ENCODE measurements at regions not wholly inside any gene's neighbourhood (a gene's known extent, or its start where the extent isn't known, plus 50 kb on each side); places are given as distances from the start of the nearest gene placed in this dataset.

GRCh38 chr5:126228934-126229333 lies 194.3 kb upstream of the GRAMD2B start:
- no peaks in the 10 kb centered on the region for H3K4me1 ChIP-seq (ENCODE audit: control insufficient read depth, insufficient read depth, low read length, poor library complexity, severe bottlenecking)
- H3K36me3 ChIP-seq (ENCODE audit: control insufficient read depth, insufficient read depth, low read length) = no peaks in the 10 kb centered on the region
- H3K27ac ChIP-seq (ENCODE audit: low read depth, low read length, severe bottlenecking) = no peak overlapping the region
- 96% methylated on average over 11 to 13 of the region's 14 CpGs for WGBS, 2 experiments (ENCODE audit: insufficient coverage in 2 of 2)
- peaks cover 9% of the 10 kb centered on the region for H3K9me3 ChIP-seq (ENCODE audit: control insufficient read depth, low read length)
- no peak overlapping the region for H3K4me3 ChIP-seq (ENCODE audit: extremely low read depth, insufficient read depth, low read length, poor library complexity, severe bottlenecking)

GRCh38 chr5:126233256-126233655 lies 190.0 kb upstream of the GRAMD2B start:
- Histone ChIP-seq H3K4me3 (ENCODE audit: extremely low read depth, insufficient read depth, low read length, poor library complexity, severe bottlenecking) (no peak overlapping the region), H3K27ac (ENCODE audit: low read depth, low read length, severe bottlenecking) (no peak overlapping the region), H3K36me3 (ENCODE audit: control insufficient read depth, insufficient read depth, low read length) (no peaks in the 10 kb centered on the region), H3K9me3 (ENCODE audit: control insufficient read depth, low read length) (peaks cover 9% of the 10 kb centered on the region), H3K4me1 (ENCODE audit: control insufficient read depth, insufficient read depth, low read length, poor library complexity, severe bottlenecking) (no peaks in the 10 kb centered on the region)
- 88 to 97% methylated on average over 4 to 5 of the region's 5 CpGs for WGBS, 2 experiments (ENCODE audit: insufficient coverage in 2 of 2)

- WGBS, 2 experiments (ENCODE audit: insufficient coverage in 2 of 2) = 17 to 53% methylated on average over 2 to 3 of the region's 7 CpGs
- Histone ChIP-seq H3K36me3 (ENCODE audit: control insufficient read depth, insufficient read depth, low read length) (no peaks in the 10 kb centered on the region), H3K4me3 (ENCODE audit: extremely low read depth, insufficient read depth, low read length, poor library complexity, severe bottlenecking) (no peak overlapping the region), H3K27ac (ENCODE audit: low read depth, low read length, severe bottlenecking) (no peak overlapping the region), H3K4me1 (ENCODE audit: control insufficient read depth, insufficient read depth, low read length, poor library complexity, severe bottlenecking) (no peaks in the 10 kb centered on the region), H3K9me3 (ENCODE audit: control insufficient read depth, low read length) (no peaks in the 10 kb centered on the region)
These were observed 188.5 kb upstream of the GRAMD2B start for GRCh38 chr5:126234563-126235195.

- Histone ChIP-seq H3K4me3 (ENCODE audit: extremely low read depth, insufficient read depth, low read length, poor library complexity, severe bottlenecking) (no peak overlapping the region), H3K4me1 (ENCODE audit: control insufficient read depth, insufficient read depth, low read length, poor library complexity, severe bottlenecking) (no peaks in the 10 kb centered on the region), H3K9me3 (ENCODE audit: control insufficient read depth, low read length) (no peaks in the 10 kb centered on the region), H3K36me3 (ENCODE audit: control insufficient read depth, insufficient read depth, low read length) (no peaks in the 10 kb centered on the region), H3K27ac (ENCODE audit: low read depth, low read length, severe bottlenecking) (no peak overlapping the region)
- 94 to 98% methylated on average over 3 to 4 of the region's 7 CpGs for WGBS, 2 experiments (ENCODE audit: insufficient coverage in 2 of 2)
These were observed 187.6 kb upstream of the GRAMD2B start for GRCh38 chr5:126235628-126236027.

- H3K9me3 ChIP-seq (ENCODE audit: control insufficient read depth, low read length) = no peaks in the 10 kb centered on the region
- no peak overlapping the region for H3K4me3 ChIP-seq (ENCODE audit: extremely low read depth, insufficient read depth, low read length, poor library complexity, severe bottlenecking)
- H3K36me3 ChIP-seq (ENCODE audit: control insufficient read depth, insufficient read depth, low read length) = no peaks in the 10 kb centered on the region
- 88% methylated on average over 1 to 2 of the region's 2 CpGs for WGBS, 2 experiments (ENCODE audit: insufficient coverage in 2 of 2)
- H3K27ac ChIP-seq (ENCODE audit: low read depth, low read length, severe bottlenecking) = no peak overlapping the region
- no peaks in the 10 kb centered on the region for H3K4me1 ChIP-seq (ENCODE audit: control insufficient read depth, insufficient read depth, low read length, poor library complexity, severe bottlenecking)
These were observed 186.2 kb upstream of the GRAMD2B start for GRCh38 chr5:126236994-126237393.

GRCh38 chr5:126248611-126249010 lies 174.6 kb upstream of the GRAMD2B start:
- H3K4me1 ChIP-seq (ENCODE audit: control insufficient read depth, insufficient read depth, low read length, poor library complexity, severe bottlenecking) = no peaks in the 10 kb centered on the region
- H3K9me3 ChIP-seq (ENCODE audit: control insufficient read depth, low read length) = no peaks in the 10 kb centered on the region
- no peaks in the 10 kb centered on the region for H3K36me3 ChIP-seq (ENCODE audit: control insufficient read depth, insufficient read depth, low read length)
- WGBS, 2 experiments (ENCODE audit: insufficient coverage in 2 of 2) = 62% methylated on average over 1 of the region's 1 CpG; no CpG with 5 or more reads in 1 of the 2 experiments
- no peak overlapping the region for H3K27ac ChIP-seq (ENCODE audit: low read depth, low read length, severe bottlenecking)
- H3K4me3 ChIP-seq (ENCODE audit: extremely low read depth, insufficient read depth, low read length, poor library complexity, severe bottlenecking) = no peak overlapping the region

- no peaks in the 10 kb centered on the region for H3K9me3 ChIP-seq (ENCODE audit: control insufficient read depth, low read length)
- H3K4me3 ChIP-seq (ENCODE audit: extremely low read depth, insufficient read depth, low read length, poor library complexity, severe bottlenecking) = no peak overlapping the region
- no peaks in the 10 kb centered on the region for H3K36me3 ChIP-seq (ENCODE audit: control insufficient read depth, insufficient read depth, low read length)
- no peak overlapping the region for H3K27ac ChIP-seq (ENCODE audit: low read depth, low read length, severe bottlenecking)
- WGBS, 2 experiments (ENCODE audit: insufficient coverage in 2 of 2) = 90 to 94% methylated on average over 2 of the region's 3 CpGs
- H3K4me1 ChIP-seq (ENCODE audit: control insufficient read depth, insufficient read depth, low read length, poor library complexity, severe bottlenecking) = no peaks in the 10 kb centered on the region
These were observed 172.2 kb upstream of the GRAMD2B start for GRCh38 chr5:126251024-126251423.

- Histone ChIP-seq H3K4me3 (ENCODE audit: extremely low read depth, insufficient read depth, low read length, poor library complexity, severe bottlenecking) (no peak overlapping the region), H3K36me3 (ENCODE audit: control insufficient read depth, insufficient read depth, low read length) (no peaks in the 10 kb centered on the region), H3K9me3 (ENCODE audit: control insufficient read depth, low read length) (no peaks in the 10 kb centered on the region), H3K4me1 (ENCODE audit: control insufficient read depth, insufficient read depth, low read length, poor library complexity, severe bottlenecking) (no peaks in the 10 kb centered on the region), H3K27ac (ENCODE audit: low read depth, low read length, severe bottlenecking) (no peak overlapping the region)
- WGBS, 2 experiments (ENCODE audit: insufficient coverage in 2 of 2) = 71 to 75% methylated on average over 1 of the region's 1 CpG
These were observed 169.8 kb upstream of the GRAMD2B start for GRCh38 chr5:126253406-126253805.

GRCh38 chr5:126263591-126264184 lies 159.5 kb upstream of the GRAMD2B start:
- Histone ChIP-seq H3K4me3 (ENCODE audit: extremely low read depth, insufficient read depth, low read length, poor library complexity, severe bottlenecking) (no peak overlapping the region), H3K9me3 (ENCODE audit: control insufficient read depth, low read length) (no peaks in the 10 kb centered on the region), H3K36me3 (ENCODE audit: control insufficient read depth, insufficient read depth, low read length) (no peaks in the 10 kb centered on the region), H3K4me1 (ENCODE audit: control insufficient read depth, insufficient read depth, low read length, poor library complexity, severe bottlenecking) (no peaks in the 10 kb centered on the region), H3K27ac (ENCODE audit: low read depth, low read length, severe bottlenecking) (no peak overlapping the region)
- WGBS, 2 experiments (ENCODE audit: insufficient coverage in 2 of 2) = 73 to 83% methylated on average over 1 to 2 of the region's 6 CpGs

- Histone ChIP-seq H3K9me3 (ENCODE audit: control insufficient read depth, low read length) (no peaks in the 10 kb centered on the region), H3K4me1 (ENCODE audit: control insufficient read depth, insufficient read depth, low read length, poor library complexity, severe bottlenecking) (no peaks in the 10 kb centered on the region), H3K36me3 (ENCODE audit: control insufficient read depth, insufficient read depth, low read length) (no peaks in the 10 kb centered on the region), H3K27ac (ENCODE audit: low read depth, low read length, severe bottlenecking) (no peak overlapping the region), H3K4me3 (ENCODE audit: extremely low read depth, insufficient read depth, low read length, poor library complexity, severe bottlenecking) (no peak overlapping the region)
- WGBS, 2 experiments (ENCODE audit: insufficient coverage in 2 of 2) = 58 to 59% methylated on average over 3 to 4 of the region's 4 CpGs
These were observed 157.3 kb upstream of the GRAMD2B start for GRCh38 chr5:126265917-126266316.

GRCh38 chr5:126267438-126267837 lies 155.8 kb upstream of the GRAMD2B start:
- Histone ChIP-seq H3K27ac (ENCODE audit: low read depth, low read length, severe bottlenecking) (no peak overlapping the region), H3K9me3 (ENCODE audit: control insufficient read depth, low read length) (no peaks in the 10 kb centered on the region), H3K4me3 (ENCODE audit: extremely low read depth, insufficient read depth, low read length, poor library complexity, severe bottlenecking) (no peak overlapping the region), H3K4me1 (ENCODE audit: control insufficient read depth, insufficient read depth, low read length, poor library complexity, severe bottlenecking) (no peaks in the 10 kb centered on the region), H3K36me3 (ENCODE audit: control insufficient read depth, insufficient read depth, low read length) (no peaks in the 10 kb centered on the region)
- 85 to 94% methylated on average over 3 to 4 of the region's 4 CpGs for WGBS, 2 experiments (ENCODE audit: insufficient coverage in 2 of 2)

Measured in mesodermal cell (in vitro differentiated cells).